NOMO-1 treated with DMSO at 0.1 percent for 48 hours (cell line): ENCODE measurements at regions not wholly inside any gene's neighbourhood (a gene's known extent, or its start where the extent isn't known, plus 50 kb on each side); places are given as distances from the start of the nearest gene placed in this dataset.

ENCODE experiments used
- DNase-seq: peaks from one replicate; lab custom pipeline; 2025; ENCODE audit not compliant: unreplicated experiment; lab: John Stamatoyannopoulos, UW

DNA sequence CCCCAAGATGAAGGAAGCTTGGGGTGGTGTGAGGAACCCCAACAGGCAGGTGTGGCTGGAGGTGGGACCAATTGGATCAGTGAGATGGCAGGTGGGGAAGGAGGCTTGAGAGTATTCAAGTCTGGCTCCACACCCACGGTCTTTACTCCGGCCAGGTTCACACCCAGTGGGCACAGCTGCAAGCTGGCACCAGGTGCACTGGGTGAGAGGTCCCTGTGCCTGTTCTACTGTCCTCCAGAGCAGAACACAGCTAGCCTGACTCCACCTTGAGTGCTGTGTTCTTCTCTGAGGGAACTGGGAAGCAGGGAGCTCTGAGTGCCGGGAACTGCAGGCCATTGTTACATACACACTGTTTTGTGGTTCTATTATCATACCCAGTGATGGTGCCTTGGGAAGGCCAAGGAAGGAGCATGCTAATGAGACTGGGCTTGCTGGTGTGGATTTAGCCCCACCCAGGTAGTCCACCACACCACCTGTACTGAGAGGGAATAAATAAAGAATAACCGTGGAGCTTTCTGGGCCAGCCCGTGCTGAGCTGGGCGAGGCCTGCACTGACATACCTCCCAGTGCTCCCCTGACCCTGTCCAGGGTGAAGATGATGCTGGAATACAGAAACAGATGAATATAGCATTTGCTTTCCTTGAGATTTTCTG is 93.4 kb downstream of the ABHD5 start:
- DNase-seq, result no peak

DNA sequence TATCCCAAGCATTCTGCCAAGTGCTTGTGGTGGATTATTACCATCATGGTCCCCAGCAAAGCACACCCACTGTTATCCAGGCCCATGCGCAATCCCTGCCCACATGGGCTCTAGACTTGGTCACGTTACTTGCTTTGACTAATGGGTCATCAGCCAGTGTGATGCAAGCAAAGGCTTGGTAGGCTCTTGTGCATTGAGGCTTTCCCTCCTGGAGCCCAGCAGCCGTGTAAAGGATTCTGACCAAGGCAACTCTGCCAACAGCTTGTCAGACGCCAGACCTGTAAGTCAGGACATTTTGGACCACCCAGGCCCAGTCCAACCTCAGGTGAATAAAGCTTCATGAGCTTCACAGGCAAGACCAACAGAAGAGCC is 93.9 kb downstream of the ABHD5 start:
- no peak for DNase-seq

DNA sequence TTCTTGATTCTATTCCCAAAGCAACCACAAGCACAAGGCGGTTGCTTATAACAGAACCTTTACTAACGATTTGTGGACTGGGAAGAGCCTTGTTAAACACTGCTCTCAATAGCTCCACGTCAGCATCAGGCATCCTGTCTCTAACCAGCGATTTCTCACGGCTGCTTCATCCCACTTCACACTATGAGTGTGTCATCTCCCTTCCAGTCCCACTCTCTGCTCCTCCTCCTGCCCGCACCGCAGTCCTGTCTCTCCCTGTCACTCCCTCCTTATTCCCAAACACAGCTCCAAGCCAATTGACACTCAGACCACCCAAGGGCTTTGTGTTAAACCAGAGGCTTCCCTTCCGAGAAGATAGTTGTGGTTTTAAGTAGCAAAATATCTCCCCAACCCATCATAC is 94.8 kb downstream of the ABHD5 start:
- no peak for DNase-seq

DNA sequence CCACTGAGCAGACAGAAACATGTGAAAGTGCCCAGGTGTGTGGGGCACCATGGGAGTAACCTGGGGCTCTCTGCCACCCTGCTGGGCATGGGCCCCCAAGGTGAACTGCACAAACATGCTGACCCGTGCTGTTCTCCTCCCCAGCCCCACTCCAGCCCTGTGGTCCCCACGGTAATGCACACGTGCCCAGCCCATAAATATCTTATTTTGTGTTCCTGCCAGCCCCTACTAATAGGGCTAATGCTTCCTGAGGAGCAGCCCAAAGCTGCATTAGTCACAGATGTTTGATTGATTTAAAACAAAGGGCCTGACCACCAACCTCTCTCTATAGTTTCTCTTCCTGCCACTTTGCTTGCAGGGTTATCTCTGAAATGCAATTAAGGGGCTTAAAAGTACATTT is 95.4 kb downstream of the ABHD5 start:
- no peak for DNase-seq

DNA sequence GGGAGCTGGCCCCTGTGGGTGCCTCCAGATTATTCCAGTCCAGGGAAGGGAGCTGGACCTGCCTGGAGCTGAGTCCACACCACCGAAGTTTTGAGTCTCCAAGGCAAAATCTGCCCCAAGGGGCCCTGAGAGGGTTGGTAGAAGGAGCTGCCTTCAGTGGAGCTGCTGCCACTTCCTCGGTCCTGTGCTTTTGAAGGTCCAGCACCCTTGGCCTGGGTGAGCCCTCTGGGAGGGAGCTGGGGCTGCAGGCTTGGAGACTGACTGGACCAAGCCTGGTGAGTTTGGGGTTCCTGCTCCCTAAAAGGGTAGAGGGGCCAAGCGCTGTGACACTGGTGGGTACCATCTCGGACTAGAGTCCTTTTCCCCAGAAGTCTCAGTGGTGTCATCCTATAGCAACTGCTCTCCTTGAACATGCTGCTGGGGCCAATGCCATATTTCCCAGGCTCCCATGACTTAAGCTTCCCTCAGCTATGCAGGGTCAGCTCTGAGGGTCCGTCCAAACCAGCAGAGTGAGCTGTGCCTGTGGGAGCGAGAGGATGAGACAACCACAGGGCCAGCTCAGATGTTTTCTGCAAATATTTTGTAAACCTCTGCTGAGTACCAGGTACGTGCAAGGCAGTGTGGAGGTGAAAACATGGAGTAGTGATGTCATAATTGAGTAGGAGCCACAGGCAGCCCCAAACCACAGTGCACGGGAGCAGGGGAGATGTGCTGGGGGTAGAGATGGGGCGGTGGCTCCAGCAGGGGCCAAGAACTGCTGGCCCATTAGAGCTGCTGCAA is 96.0 kb downstream of the ABHD5 start:
- DNase-seq, result no peak

DNA sequence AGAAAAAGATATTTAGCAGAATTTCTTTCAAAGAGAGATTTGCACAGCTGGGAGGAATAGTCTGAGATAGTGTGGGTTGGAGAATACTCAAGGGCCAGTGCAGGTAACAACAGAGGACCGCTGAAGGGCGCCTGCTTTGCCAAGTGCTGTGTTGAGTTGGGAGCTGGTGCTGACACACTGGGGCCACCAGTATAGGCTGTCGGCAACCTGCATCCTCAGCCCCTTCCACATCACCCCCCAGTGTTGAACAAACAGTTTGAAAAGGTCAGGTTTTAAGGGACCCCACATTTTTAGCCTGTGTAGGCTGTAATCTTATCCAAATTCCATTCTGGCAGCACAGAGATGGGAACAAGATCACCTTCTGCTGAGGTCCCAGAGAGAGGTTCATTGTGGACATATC is 96.6 kb downstream of the ABHD5 start:
- no peak for DNase-seq

DNA sequence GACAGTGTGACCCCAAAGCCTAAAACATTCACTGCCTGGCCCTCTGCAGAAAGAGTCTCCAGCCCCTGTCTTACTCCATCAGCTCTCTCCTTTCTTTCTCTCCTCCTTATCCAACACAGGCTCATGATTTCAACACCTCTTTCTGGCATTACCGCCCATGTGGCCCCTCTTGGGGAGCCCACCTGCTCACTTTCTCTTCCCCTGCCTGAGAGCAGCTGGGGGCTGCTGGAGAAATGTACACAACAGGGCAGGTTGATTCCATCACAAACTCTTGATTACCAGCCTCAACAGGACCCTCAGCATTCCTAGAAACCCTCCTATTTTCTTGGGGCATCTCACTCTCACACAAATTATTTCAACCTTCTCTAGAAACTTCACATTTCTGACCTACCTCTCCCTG is 98.3 kb downstream of the ABHD5 start:
- DNase-seq, result no peak

DNA sequence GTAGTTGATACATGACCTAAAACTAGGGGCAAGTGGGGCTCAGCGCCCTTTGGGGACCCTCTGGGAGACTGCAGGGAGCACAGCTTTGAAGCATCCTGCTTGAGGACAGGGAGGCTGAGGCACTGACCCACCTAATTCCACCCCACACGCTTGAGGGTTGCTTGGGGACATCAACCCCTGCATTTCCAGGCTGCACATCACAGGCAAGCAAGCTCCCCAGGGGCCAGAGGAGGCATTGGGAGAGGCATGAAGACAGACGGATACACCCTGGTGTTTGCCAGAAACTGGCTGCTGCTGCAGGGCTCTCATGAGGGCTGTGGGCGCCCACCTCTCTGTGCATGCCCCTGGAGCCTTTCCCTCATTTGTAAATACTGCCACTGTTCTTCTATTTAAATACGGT is 99.3 kb downstream of the ABHD5 start:
- DNase-seq, result no peak

DNA sequence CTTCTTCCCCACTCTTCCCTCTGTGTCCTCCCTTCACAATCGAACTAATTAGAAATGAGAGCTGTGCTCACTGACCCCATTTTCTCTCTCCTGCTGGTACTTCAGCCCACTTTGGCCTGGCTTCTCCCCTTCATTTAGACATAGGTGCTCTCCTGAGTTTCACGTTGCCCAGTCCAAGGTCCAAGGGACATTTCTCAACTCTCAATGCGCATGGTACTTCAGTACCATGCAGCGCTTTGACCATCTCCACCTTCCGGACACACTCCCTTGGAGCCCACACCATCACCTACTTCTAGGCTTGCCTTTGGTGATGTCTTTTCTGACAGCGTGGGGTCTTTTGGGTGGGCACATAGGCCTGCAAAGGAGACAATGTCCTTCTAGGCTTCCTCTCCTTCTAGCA is 99.7 kb downstream of the ABHD5 start:
- DNase-seq, result no peak

DNA sequence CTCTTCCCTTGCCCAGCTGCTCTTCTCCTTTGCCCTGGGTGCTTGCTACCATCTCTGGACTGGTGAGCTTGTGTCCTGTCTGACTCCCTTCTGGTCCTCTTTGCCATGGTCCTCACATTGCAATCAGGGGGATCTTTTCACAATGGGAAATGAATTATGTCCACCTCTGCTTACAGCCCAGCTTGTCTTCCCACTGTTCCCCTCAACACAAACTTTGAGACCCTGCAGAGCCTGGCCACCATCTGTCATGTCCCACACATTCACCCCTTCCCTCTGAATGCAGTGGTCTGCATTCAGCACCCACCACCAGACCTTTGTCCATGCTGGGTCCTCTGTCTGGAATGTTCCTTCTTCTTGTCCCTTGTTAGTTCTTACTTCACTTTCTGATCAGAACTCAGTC is 100.5 kb downstream of the ABHD5 start:
- no peak for DNase-seq

DNA sequence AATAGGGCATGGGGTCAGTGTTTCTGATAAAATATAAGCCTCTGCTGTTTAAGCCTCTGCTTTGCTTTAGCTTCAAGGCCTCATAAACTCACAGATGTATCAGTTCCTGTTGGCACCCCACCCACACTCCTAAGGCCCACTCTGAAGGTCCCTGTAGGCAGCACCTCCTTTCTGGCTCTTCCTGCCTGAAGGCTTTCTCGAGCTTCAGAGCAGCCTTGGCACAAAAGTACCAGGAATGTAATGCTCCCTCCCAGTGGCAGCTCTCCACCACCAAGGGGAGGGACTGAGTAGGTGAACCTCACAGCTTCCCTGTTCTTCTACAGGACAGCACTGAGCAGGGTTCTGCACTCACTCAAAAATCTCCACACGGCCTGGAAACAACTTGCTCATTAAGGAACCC is 102.2 kb downstream of the ABHD5 start:
- DNase-seq, result no peak

DNA sequence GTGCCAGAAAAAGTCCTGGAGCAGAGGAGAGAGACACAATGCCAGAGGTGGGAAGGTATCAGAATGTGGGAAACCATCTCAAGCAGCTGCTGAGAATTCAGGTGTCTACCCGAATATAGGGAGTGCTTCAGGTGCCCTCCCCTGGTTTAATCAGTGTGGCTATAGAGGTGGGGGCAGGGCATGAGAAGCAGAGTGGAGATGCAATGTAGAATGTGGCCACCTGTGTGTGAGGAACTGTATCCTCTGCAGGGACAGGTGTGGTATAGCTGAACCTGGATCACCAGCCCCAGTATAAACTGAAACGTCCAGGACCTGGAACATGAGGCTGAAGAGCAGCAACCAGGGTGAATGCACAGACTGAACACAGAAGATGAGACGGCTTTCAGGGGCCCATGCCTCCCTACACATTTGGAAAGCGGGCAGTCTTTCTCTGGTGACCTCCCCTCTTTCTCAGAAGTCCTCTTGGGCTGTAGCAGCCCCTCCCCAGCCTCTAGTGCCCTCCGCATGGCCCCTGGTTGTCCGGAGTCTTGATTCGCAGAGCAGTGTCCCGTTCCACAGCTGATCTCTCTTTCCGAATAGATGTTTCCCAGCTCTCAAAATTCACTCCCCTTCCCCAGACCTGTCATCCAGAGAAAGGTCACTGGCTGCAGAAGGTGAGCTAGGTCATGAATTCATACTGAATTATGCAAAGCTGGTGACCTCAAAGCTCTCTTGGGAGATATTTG is 103.1 kb downstream of the ABHD5 start:
- DNase-seq, result no peak

DNA sequence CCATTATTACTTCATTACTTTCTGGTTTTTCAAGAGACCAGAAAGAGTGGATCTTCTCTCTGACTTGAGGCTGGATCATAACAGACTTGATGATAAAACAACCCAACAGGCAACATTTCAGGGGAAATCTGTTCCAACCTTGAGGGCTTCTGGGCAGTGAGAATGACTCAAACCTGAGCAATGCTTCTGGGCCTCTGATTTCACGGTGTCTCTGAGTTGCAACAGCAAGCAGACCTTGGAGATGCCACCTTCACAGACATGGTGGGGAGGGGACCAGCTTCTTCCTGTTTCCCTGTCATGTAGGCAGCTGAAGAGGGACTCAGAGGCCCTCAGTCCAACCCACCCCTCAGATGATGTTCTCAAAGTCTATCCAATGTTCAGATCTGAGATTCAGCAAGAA is 104.0 kb downstream of the ABHD5 start:
- DNase-seq, result no peak

DNA sequence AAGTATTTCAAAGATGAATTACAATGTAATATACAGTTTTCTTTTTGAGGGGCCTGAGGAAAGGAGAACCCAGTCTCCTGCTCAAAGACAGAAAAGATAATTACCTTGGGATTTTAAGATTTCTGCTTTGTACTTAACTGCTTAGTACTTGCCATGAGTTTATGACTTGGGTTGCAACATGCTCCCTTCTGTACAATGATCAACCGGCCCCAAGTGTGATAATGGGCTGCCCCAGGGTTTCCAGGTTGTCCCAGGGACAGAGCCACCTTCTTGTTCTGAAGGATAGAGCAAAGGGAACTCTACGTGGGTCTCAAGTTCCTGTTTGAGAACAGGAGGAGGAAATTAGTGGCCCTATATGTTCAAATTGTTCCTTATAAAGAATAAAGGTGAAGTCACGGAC is 104.8 kb downstream of the ABHD5 start:
- no peak for DNase-seq

DNA sequence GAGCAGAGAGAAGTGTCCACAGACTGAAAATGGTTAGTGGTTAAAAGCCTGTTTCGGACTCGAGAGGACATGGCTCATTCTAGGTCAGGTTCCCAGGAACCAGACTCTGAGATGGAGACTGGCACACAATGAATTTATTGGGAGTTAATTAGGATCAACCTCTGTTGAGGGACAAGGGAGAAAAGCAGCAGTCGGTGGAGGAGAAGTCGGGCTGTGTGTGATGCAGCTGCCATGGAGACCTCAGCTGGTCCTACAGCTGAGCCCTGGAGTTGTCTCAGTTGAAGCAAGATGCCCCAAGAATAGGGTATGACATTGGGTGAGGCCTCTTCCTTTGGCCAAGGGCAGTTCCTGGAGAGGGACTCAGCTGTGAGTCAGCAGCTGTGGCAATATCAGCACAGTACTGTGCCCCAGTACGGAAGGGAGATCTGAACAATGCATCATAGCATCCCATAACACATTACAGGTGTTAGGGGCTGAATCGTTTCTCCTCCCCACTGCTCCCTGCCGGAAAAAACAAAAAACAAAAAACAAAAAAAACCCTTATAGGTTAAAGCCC is 105.4 kb downstream of the ABHD5 start:
- DNase-seq, result no peak

DNA sequence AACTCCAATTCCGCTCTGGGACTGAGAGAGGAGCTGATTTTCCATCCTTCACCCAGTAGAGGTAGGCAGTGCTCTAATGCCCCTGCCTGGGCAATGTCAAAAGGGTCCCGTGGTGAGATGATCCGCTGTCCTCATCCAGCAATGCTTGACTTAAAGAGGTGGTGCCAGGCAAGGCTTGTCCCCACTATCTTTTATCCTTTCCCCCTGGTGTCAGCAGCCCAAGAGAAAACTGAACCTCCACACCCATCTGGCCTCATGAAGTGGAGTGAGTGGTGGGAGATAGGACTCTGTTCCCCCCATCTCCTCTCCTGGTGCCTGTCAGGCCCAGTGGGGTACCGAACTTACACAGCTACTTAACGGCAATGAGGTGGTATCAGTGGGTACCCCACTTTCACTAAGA is 107.1 kb downstream of the ABHD5 start:
- DNase-seq, result no peak

DNA sequence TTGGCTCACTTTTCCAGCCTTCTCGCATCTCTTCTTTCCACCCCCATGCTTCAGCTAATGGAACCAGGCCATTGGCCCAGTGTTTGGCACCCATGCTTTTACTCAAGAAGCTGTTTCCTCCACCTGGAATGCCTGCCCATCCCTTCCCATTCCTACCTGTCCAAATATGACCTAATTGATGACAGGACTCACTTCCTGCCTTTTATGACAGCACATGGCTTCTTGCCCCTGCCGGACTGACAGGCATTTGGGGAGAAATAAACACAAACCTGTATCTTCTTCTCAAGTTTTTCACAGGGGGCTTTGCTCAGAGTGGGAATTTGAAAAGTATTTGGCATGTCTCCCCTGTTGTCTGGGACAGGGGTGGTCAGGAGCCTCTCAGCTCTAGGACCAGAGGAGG is 120.1 kb downstream of the ABHD5 start:
- no peak for DNase-seq

DNA sequence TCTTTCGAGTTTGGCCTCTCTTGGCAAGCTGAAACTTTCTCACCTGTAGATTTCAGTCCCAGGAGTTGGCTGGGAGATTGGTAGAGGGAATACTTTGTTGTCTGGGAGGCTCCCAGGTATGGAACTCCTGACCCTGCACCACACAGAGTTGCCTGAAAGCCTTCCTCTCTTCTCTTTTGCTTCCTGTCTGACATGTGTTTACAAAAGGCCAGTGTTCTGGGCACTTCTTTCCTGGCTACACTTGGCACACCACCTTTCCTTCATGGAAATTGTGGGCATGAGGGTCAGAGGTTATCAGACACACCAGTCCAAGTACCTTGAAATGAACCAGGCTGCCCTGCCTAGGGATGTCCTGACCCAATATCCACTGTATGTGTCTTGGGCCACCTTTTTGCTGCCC is 123.7 kb downstream of the ABHD5 start:
- no peak for DNase-seq

DNA sequence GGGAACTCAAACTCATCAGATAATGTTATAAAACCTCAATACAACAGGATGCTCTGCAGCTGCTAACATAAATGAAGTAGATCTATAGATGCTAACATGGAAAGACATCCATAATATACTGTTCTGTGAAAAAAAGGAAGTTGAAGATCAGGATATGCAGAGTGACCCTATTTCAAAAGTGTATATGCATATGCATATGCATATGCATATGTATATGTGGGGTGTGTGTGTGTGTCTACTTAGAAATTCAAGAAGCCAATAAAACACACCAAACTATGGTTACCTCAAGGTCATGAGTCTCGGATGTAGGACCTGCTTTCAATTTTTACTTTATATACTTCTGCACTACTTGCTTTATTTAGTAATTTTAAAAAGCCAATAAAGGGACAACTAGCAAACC is 125.6 kb downstream of the ABHD5 start:
- no peak for DNase-seq

DNA sequence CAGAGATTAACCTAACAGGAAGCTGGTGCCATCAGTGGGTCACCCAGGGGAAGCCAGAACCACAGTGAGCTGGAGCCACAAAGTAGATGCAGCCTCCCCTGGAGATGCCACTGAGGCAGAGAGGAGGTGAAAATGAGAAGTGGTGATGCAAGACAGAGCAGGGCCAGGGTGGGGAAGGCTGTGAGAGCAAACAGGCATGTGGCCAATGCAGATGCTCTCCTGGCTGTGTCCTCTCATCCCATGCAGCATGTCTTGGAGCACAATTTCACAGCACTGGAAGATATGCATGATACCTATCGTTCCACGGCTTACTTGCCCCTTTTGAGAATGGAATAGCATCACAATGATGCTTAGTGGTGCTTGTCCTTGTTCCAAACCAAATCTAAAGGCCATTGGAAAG is 126.3 kb downstream of the ABHD5 start:
- no peak for DNase-seq

DNA sequence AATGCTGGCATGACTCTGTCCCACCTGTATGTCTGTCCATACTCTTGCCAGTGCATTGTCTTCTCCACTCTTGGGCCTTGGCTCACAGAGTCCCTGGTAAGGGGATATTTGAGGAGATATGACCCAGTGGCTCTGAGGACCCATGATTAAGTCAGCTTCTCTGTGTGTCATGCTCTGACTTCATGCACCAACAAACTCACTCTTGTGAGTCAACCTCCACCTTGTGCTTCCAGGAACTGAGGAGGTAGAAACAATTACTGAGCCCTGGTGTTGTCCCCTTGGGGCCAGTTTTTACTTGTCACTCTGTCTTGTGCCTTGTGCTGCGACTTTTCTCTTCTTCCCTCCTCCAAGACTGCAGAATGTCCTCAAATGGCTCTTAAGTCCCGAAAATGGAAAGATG is 127.1 kb downstream of the ABHD5 start:
- no peak for DNase-seq

DNA sequence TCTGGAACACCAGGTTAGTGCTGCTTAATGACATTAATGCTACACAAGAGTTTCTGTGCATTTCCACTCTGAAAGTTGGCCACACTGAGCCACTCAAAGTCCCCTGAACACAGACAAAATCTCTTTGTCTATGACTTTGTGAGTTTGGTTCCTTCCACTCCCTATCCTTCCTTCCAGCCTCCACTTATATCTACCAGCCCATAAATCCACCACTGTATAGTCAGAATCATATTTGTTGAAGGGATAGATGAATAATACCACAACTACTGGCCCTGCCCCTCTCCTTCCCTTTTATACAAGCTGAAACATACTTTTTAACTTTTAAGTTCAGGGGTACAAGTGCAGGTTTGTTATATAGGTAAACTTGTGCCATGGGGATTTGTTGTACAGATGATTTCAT is 127.5 kb downstream of the ABHD5 start:
- no peak for DNase-seq
